Liver (tissue), 8 donors: ENCODE measurements at regions not wholly inside any gene's neighbourhood (a gene's known extent, or its start where the extent isn't known, plus 50 kb on each side); places are given as distances from the start of the nearest gene placed in this dataset.

ENCODE experiments used
- DNase-seq: peaks from one replicate; pipeline ENCODE4 v3.0.0-alpha.2; 2017; ENCODE audit warnings: low spot score
- H3K27ac ChIP-seq, 2 donors: one replicate each; pipeline ENCODE4 v1.7.0; 2013; ENCODE audit warnings: inconsistent platforms in 2 of 2, low read length in 2 of 2, control low read depth in 1 of 2, low read depth in 1 of 2, mild to moderate bottlenecking in 1 of 2
- H3K27me3 ChIP-seq, 4 donors: one replicate each; pipeline versions ENCODE4 v1.6.1 to v1.7.0; 2013; ENCODE audit warnings: low read length in 3 of 4, inconsistent platforms in 1 of 4, mild to moderate bottlenecking in 1 of 4, moderate library complexity in 1 of 4; ENCODE audit not compliant: control insufficient read depth in 4 of 4, insufficient read depth in 4 of 4
- H3K36me3 ChIP-seq, 4 donors: one replicate each; pipeline versions ENCODE4 v1.6.1 to v1.7.0; 2013; ENCODE audit warnings: low read length in 3 of 4, mild to moderate bottlenecking in 3 of 4, low read depth in 1 of 4, moderate library complexity in 1 of 4; ENCODE audit not compliant: control insufficient read depth in 4 of 4, insufficient read depth in 3 of 4
- H3K4me1 ChIP-seq, 4 donors: one replicate each; pipeline versions ENCODE4 v1.6.1 to v1.7.0; 2013; ENCODE audit warnings: low read length in 3 of 4, mild to moderate bottlenecking in 3 of 4, moderate library complexity in 1 of 4; ENCODE audit not compliant: control insufficient read depth in 4 of 4, insufficient read depth in 4 of 4
- H3K4me3 ChIP-seq, 3 donors: one replicate each; pipeline versions ENCODE4 v1.6.1 to v1.7.0; 2013; ENCODE audit warnings: low read length in 3 of 3, control low read depth in 1 of 3, low read depth in 1 of 3, mild to moderate bottlenecking in 1 of 3
- H3K9ac ChIP-seq, 2 donors: one replicate each; pipeline ENCODE4 v1.7.0; 2013; ENCODE audit warnings: low read length in 2 of 2, mild to moderate bottlenecking in 2 of 2, moderate library complexity in 2 of 2, control low read depth in 1 of 2, low read depth in 1 of 2
- H3K9me3 ChIP-seq, 4 donors: one replicate each; pipeline versions ENCODE4 v1.6.1 to v1.7.0; 2013; ENCODE audit warnings: low read length in 3 of 4; ENCODE audit not compliant: control insufficient read depth in 4 of 4
- ATF3 ChIP-seq: IDR thresholded peaks from 2 replicates; pipeline ENCODE4 v1.6.1; 2016; ENCODE audit warnings: antibody characterized with exemption
- CTCF ChIP-seq: fragments of 150-350 bp; IDR thresholded peaks from 2 replicates; pipeline ENCODE4 v1.5.1; 2017; ENCODE audit warnings: improper control_type of control experiment, low read depth, low read length; ENCODE audit not compliant: missing input control
- FOXA1 ChIP-seq: IDR thresholded peaks from 2 replicates; pipeline ENCODE4 v1.6.1; 2016; ENCODE audit warnings: antibody characterized with exemption
- FOXA2 ChIP-seq: IDR thresholded peaks from 2 replicates; pipeline ENCODE4 v1.6.1; 2016; ENCODE audit warnings: antibody characterized with exemption
- GABPA ChIP-seq, 2 donors: IDR thresholded peaks in 1 of 2; conservative IDR thresholded peaks in 1 of 2; 2 replicates each; pipeline ENCODE4 v1.6.1; 2016; ENCODE audit warnings: antibody characterized with exemption in 2 of 2, mild to moderate bottlenecking in 1 of 2, moderate library complexity in 1 of 2
- HNF4A ChIP-seq, 2 donors: conservative IDR thresholded peaks; 2 replicates each; pipeline ENCODE4 v1.6.1; 2016; ENCODE audit warnings: antibody characterized with exemption in 2 of 2, mild to moderate bottlenecking in 2 of 2
- HNF4G ChIP-seq: IDR thresholded peaks from 2 replicates; pipeline ENCODE4 v1.6.1; 2016; ENCODE audit warnings: antibody characterized with exemption
- JUND ChIP-seq, 2 donors: IDR thresholded peaks; 2 replicates each; pipeline ENCODE4 v1.6.1; 2016; ENCODE audit warnings: antibody characterized with exemption in 2 of 2
- MAX ChIP-seq: IDR thresholded peaks from 2 replicates; pipeline ENCODE4 v1.6.1; 2016; ENCODE audit warnings: antibody characterized with exemption
- NR2F2 ChIP-seq: IDR thresholded peaks from 2 replicates; pipeline ENCODE4 v1.6.1; 2016; ENCODE audit warnings: antibody characterized with exemption
- RAD21 ChIP-seq, 2 donors: IDR thresholded peaks; 2 replicates each; pipeline ENCODE4 v1.6.1; 2016; ENCODE audit warnings: antibody characterized with exemption in 2 of 2, mild to moderate bottlenecking in 2 of 2
- REST ChIP-seq: IDR thresholded peaks from 2 replicates; pipeline ENCODE4 v1.6.1; 2016; ENCODE audit warnings: antibody characterized with exemption, mild to moderate bottlenecking
- RXRA ChIP-seq, 2 donors: IDR thresholded peaks; 2 replicates each; pipeline ENCODE4 v1.6.1; 2017 to 2018; ENCODE audit warnings: antibody characterized with exemption in 2 of 2, mild to moderate bottlenecking in 1 of 2
- SP1 ChIP-seq: IDR thresholded peaks from 2 replicates; pipeline ENCODE4 v1.6.1; 2018; ENCODE audit warnings: antibody characterized with exemption, mild to moderate bottlenecking
- TAF1 ChIP-seq: conservative IDR thresholded peaks from 2 replicates; pipeline ENCODE4 v1.6.1; 2016; ENCODE audit warnings: antibody characterized with exemption, mild to moderate bottlenecking
- ZBTB33 ChIP-seq: IDR thresholded peaks from 2 replicates; pipeline ENCODE4 v1.6.1; 2016; ENCODE audit warnings: antibody characterized with exemption
- WGBS: extraction: QIAGEN DNeasy Blood & Tissue Kit; methylation state at CpG from one replicate; pipeline ENCODE4 v1.1.7; 2013; 5-methylcytosine and 5-hydroxymethylcytosine counted together
- donor health status: healthy.
- donor health status: healthy.
- donor health status: healthy.
- donor health status: healthy.
- donor health status: healthy.

GRCh38 chr21:15480160-15480559 lies 249.6 kb upstream of the USP25 start:
- Histone ChIP-seq H3K27me3 (no peaks in the 10 kb centered on the region), H3K4me3 (no peak overlapping the region), H3K9me3 (no peaks in the 10 kb centered on the region), H3K27ac (no peak overlapping the region), H3K9ac (no peak overlapping the region), H3K4me1 (peaks cover 0 to 3% (median 0%) of the 10 kb centered on the region in 4 donors), H3K36me3 (no peaks in the 10 kb centered on the region)
- DNase-seq: no peak
- TF ChIP-seq ATF3 (no peak), JUND (IDR thresholded peaks at IDR 0.05) (no peak), SP1 (no peak), RXRA (IDR thresholded peaks at IDR 0.05) (no peak), RAD21 (IDR thresholded peaks at IDR 0.05) (no peak), TAF1 (no peak), NR2F2 (no peak), FOXA2 (no peak)
- 95% methylated on average over 6 of the region's 6 CpGs for WGBS

- Histone ChIP-seq H3K9ac (no peak overlapping the region), H3K9me3 (no peaks in the 10 kb centered on the region), H3K27ac (no peak overlapping the region), H3K27me3 (no peaks in the 10 kb centered on the region), H3K36me3 (no peaks in the 10 kb centered on the region), H3K4me3 (no peak overlapping the region), H3K4me1 (peaks cover 0 to 9% (median 4%) of the 10 kb centered on the region in 4 donors)
- DNase-seq: peak; percentile 79
- 15% methylated on average over 8 of the region's 8 CpGs for WGBS
- peak; percentile 99 to 100 for TF ChIP-seq RAD21 (IDR thresholded peaks at IDR 0.05)
- TF ChIP-seq CTCF: peak; percentile 90
- no peak for TF ChIP-seq FOXA2
- TF ChIP-seq HNF4A (conservative IDR thresholded peaks at IDR 0.05): peak in 1 of 2 donors; percentile 33
- peak; percentile 17 to 66 for TF ChIP-seq RXRA (IDR thresholded peaks at IDR 0.05)
Observed at GRCh38 chr21:15483138-15483780, 246.5 kb upstream of the USP25 start.

- H3K4me3 ChIP-seq: no peak overlapping the region
- WGBS: 84% methylated on average over 11 of the region's 11 CpGs
- H3K27ac ChIP-seq: no peak overlapping the region
- H3K36me3 ChIP-seq: no peaks in the 10 kb centered on the region
- no peaks in the 10 kb centered on the region for H3K9me3 ChIP-seq
- peaks cover 0 to 9% (median 4%) of the 10 kb centered on the region in 4 donors for H3K4me1 ChIP-seq
- no peaks in the 10 kb centered on the region for H3K27me3 ChIP-seq
- no peak for TF ChIP-seq FOXA1
- no peak for TF ChIP-seq FOXA2
- TF ChIP-seq RXRA (IDR thresholded peaks at IDR 0.05): peak in 1 of 2 donors; percentile 21
- TF ChIP-seq ATF3: peak; percentile 26
- TF ChIP-seq MAX: no peak
- TF ChIP-seq REST: no peak
- no peak for TF ChIP-seq GABPA (IDR thresholded peaks at IDR 0.05 in 1 of 2, conservative IDR thresholded peaks at IDR 0.05 in 1 of 2)
- TF ChIP-seq TAF1: no peak
- peak; percentile 32 for TF ChIP-seq SP1
- peak in 1 of 2 donors; percentile 34 for TF ChIP-seq RAD21 (IDR thresholded peaks at IDR 0.05)
- TF ChIP-seq ZBTB33: no peak
- peak; percentile 53 to 70 for TF ChIP-seq HNF4A (conservative IDR thresholded peaks at IDR 0.05)
- peak; percentile 11 for TF ChIP-seq HNF4G
- no peak for TF ChIP-seq NR2F2
- H3K9ac ChIP-seq: no peak overlapping the region
- DNase-seq: no peak
Observed at GRCh38 chr21:15486460-15487195, 243.2 kb upstream of the USP25 start.
